HG03460 (cell line): ENCODE measurements at regions not wholly inside any gene's neighbourhood (a gene's known extent, or its start where the extent isn't known, plus 50 kb on each side); places are given as distances from the start of the nearest gene placed in this dataset.

Source experiments
- ATAC-seq: cut with Tn5 transposase; IDR thresholded peaks from one replicate; pipeline ENCODE4 v1.9.1; 2021; ENCODE audit not compliant: unreplicated experiment

GRCh38 chr2:212711856-212712255 lies 173.3 kb upstream of the ERBB4 start:
- ATAC-seq = no peak

DNA sequence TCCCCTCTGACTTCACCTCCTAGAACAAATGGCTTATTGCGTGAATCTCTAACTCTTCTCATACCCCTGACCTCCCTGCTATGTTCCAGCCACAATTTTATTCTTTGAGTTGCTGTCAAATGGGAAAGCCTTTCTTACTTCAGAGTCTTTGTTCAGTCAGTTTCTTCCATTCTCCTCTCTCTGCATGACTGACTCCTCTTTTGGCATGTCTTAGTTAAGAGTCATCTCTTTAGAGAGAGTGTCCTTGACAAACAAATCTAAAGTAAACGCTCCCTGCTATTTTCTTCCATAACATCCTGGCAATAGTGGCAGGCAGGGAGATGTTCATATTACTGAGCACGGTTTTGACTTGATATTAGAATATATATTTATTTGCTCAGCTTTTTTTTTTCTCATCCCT lies 170.7 kb upstream of the ERBB4 start:
- ATAC-seq = no peak

DNA sequence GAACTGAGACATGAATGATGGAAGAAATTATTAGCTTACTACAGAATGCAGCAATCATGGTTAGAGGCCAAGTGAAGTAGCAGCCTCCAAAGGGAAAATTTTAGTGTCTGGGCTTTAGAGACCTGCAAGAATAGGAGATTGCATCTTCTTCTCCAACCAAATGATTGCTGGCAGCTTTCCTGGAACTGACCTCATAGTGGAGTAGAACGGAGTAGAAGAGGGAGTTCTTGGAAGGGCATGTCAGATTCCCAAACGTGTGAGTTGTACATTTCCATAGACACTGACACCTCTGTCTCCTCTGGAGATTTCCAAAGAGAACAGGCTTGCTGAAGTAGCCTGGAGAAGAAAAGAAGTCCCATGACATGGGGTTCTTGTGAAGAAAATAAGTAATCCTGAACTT lies 169.8 kb upstream of the ERBB4 start:
- ATAC-seq = no peak

- no peak for ATAC-seq
Measured at GRCh38 chr2:212695426-212695825, 156.8 kb upstream of the ERBB4 start.

GRCh38 chr2:212694398-212694797 lies 155.8 kb upstream of the ERBB4 start:
- no peak for ATAC-seq

- ATAC-seq = no peak
Measured at GRCh38 chr2:212692466-212692865, 153.9 kb upstream of the ERBB4 start.

DNA sequence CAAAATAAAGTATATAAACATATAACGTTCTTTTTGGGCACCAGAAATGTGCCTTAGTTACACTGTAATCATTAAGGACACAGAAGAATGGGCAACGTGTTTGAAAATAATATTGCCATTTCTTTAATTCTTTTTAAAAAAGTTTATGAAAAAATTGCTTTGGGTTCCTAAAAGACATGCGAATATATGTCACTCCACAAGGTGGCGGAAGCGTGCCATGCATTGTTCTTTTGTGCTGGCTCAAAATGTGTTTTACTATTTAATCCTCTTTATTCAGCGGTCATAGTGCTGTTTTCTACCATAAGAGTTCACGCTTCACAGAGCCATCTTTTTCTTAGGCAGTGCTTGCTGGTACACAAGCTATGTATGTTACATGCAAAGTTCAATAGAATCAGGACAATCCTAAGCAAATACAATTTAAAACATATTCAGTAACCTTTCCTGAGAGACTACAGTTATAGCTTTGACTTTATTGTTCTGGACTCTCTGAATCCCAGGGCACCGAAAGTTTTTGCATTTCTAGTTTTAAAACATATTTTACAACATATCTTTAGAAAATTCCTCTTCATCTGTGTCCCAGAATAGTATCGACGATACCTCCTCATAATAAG lies 147.8 kb upstream of the ERBB4 start:
- ATAC-seq = peak; percentile 71

DNA sequence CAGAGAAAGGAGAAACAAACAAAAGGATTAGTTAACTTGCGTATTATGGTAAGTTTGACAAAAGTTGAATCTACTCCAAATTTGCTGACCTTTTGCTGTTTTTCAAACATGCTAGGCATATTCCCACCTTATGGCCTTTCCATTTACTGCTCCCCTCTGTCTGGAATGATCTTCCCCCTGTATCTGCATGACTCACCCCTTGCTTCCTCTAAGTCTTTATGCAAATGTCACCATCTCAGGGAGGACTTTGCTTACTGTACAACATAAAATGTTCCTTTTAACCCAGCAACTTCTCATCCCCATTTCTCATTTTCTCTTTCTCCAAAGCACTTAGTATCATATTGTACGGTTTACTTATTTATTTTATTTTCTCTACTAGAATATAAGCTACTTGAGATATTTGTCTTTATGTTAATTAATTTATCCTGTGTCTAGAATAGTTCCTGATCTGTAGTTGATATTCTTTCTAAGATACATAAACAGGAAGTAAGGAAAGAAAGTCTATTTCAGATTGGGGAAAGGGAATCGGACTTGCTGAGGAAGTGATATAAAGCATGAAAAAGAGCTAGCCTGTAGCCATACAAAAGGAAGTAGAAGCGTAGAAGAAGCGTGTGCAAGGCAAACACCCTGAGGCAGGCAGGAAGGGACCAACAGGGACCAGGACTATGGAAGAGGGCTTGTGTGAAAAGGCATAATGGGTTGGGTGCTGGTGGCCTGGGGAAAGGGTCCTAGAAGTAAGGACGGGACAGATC lies 144.9 kb upstream of the ERBB4 start:
- no peak for ATAC-seq

DNA sequence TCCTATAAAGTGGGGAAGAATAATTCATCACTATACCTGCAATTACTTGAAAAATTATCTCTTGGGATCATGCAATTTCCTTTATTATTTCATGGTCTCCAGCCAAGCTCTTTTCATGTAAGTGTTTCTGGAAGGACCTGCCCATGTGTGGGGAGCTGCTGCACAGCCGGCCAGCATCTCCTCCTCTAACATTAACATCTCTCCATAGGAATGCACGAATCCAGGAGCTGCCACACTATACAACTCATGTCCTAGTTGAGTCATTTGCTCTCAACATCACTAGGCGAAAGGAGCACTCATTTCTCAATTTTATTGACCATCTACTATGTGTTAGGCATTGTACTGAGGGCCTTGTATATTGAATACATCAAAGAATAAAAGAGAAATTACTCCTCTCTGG lies 144.3 kb upstream of the ERBB4 start:
- no peak for ATAC-seq

DNA sequence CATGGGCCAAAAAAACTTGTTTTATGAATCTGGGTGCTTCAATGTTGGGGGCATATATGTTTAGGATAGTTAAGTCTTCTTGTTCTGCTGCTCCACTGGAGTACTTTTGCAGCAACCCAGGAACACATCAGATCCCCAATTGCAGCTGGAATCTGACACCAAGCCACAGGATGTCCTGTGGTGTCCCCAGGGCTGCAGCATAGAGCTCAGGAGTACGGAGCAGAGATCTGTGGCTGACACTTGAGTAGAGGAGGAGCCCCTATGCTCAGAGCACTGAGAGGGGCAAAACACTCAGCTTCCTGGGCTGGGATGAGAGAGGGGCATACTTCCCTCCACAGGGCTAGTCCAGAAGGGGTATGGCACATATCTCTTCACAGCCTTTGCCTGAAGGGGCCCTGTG lies 138.9 kb upstream of the ERBB4 start:
- no peak for ATAC-seq

DNA sequence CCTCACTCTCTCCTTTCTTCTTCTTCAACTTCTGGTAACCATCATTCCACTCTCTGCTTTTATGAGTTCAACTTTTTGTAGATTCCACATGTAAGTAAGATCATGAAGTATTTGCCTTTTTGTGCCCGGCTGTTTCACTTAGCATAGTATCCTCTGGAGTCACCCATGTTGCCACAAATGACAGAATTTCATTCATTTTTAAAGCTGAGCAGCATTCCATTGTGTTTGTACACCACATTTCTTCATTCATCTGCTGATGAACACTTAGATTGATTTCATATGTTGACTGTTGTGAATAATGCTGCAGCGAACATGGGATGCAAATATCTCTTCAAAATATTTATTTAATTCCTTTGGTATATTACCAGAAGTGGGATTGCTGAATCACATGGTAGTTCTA lies 133.6 kb upstream of the ERBB4 start:
- ATAC-seq = no peak

DNA sequence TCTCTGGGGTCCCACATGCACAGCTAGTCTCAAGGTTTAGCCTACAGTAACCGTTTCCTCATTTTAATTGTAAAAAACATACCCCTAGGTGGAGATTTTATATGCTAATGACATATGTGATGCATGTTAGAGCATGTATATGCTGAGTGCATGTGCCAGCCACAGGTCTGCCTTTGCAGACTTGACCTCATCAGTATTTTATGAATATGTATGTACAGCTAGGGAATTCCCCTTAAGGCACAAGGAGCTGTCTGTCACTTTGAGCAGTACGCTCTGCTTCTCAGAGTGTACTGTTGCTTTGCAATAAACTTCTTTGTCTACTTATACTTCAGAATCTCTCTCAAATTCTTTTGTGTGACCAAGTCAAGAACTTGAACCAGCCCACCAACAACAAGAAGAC lies 131.2 kb upstream of the ERBB4 start:
- no peak for ATAC-seq

- ATAC-seq = no peak
Measured at GRCh38 chr2:212667751-212668316, 129.2 kb upstream of the ERBB4 start.

GRCh38 chr2:212665948-212666347 lies 127.3 kb upstream of the ERBB4 start:
- ATAC-seq = no peak

- no peak for ATAC-seq
Measured at GRCh38 chr2:212659441-212659840, 120.8 kb upstream of the ERBB4 start.

- no peak for ATAC-seq
Measured at GRCh38 chr2:212649646-212650045, 111.0 kb upstream of the ERBB4 start.

DNA sequence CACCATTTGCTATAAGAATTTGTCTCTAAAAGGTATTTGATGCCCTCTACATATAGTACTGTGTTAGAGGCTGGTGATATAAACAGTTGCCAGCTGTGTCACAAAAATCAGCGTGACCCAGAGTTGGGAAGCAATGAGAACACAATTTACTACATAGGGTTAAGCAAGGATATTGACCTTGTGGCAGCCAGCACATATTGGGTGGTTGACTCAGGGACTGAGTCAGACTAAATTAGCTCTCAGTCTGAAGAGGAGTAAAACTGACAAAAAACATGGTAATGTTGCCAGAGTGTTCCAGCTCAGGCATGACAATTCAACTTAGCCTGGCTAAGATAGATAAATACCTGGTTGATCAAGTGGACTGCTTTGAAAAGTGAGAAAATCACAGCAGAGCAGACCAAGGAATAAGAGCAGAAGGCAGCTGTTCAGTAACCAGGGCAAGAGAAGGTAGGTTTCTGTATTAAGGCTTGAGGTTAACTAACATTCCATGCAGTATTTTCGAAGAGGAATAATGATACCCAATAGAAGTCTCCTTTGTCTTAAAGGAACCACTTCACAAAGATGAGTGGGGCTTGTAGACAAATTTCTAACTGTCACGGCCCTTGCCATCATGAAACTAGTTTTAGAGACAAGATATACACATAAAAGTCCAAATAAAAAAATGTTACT lies 108.2 kb upstream of the ERBB4 start:
- ATAC-seq = no peak

DNA sequence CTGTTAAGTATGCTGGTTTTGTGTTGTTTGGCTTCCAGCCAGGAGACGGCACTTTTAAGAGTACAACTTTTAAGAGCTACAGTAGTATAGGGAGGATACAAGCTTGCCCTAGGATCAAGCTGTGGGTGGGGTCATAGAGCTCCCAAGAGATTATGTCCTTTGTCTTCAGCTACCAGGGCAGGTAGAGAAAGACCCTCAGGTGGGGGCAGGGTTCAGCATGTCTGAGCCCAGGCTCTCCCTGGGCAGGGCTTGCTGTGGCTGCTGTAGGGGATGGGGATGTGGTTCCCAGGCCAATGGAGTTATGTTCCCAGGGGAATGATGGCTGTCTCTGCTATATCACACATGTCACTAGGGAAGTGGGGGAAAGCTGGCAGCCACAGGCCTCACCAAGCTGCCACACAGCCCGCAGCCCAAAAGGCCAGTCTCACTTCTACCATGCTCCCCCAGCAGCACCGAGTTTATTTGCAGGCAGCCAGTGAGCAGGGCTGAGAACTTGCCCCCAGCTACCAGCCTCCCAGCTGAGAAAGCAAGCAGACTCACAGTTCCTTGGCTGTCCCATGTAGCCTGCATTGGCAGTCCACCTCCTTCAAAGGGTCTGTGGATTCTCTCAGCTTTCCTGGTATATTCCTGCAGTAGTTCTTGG lies 105.7 kb upstream of the ERBB4 start:
- no peak for ATAC-seq

GRCh38 chr2:212640428-212640827 lies 101.8 kb upstream of the ERBB4 start:
- no peak for ATAC-seq

- no peak for ATAC-seq
Measured at GRCh38 chr2:212638694-212639093, 100.1 kb upstream of the ERBB4 start.

GRCh38 chr2:212628586-212628985 lies 90.0 kb upstream of the ERBB4 start:
- no peak for ATAC-seq
